ENCODE measurements at regions not wholly inside any gene's neighbourhood (a gene's known extent, or its start where the extent isn't known, plus 50 kb on each side); places are given as distances from the start of the nearest gene placed in this dataset.

DNA sequence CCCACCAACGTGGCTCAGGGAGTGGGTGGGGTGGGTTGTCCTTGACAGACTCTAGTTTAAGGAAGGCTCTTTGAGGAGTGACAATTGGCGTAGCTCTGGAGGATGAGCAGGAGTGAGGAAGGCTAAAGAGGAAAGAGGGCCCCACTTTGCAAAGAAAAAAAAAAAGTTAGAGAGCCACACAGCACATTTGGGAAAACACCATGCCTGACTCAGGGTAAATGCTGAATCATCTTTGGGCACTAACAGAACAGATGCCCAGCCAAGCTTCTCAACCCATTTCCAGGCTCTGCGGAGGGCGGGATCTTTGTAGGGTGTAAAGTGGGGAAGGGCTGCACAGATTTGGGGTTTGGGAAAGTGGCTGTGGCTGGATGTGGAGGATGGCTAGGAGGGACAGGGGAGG is 179.1 kb upstream of the RGMA start:
- H3K4me1 ChIP-seq (ENCODE audit: insufficient read depth, low read length, poor library complexity, severe bottlenecking) = no peaks in the 10 kb centered on the region
- H3K4me3 ChIP-seq (ENCODE audit: low read length, poor library complexity, severe bottlenecking) = no peak overlapping the region
- no peaks in the 10 kb centered on the region for H3F3A ChIP-seq (ENCODE audit: low read depth)
- H3K4me2 ChIP-seq (ENCODE audit: low read depth, low read length, poor library complexity, severe bottlenecking) = no peak overlapping the region
- no peak overlapping the region for H2AFZ ChIP-seq (ENCODE audit: low read length)
- H3K27me3 ChIP-seq (ENCODE audit: insufficient read depth, low read length, poor library complexity, severe bottlenecking) = no peaks in the 10 kb centered on the region
- no peaks in the 10 kb centered on the region for H3K36me3 ChIP-seq (ENCODE audit: insufficient read depth, low read length)
- no peak overlapping the region for H3K9ac ChIP-seq (ENCODE audit: low read depth, low read length, poor library complexity, severe bottlenecking)
- H3K9me2 ChIP-seq (replicated peaks; ENCODE audit: low read depth, low read length) = no peaks in the 10 kb centered on the region
- TF ChIP-seq CTCF (conservative IDR thresholded peaks at IDR 0.05; ENCODE audit: low read length) (no peak), EZH2phosphoT487 (IDR thresholded peaks at IDR 0.05; ENCODE audit: borderline replicate concordance) (no peak)
- no peaks in the 10 kb centered on the region for H3K9me3 ChIP-seq (ENCODE audit: insufficient read depth, low read depth, low read length)
- H4K20me1 ChIP-seq (ENCODE audit: insufficient read depth, low read length, poor library complexity, severe bottlenecking) = no peaks in the 10 kb centered on the region
- H3K79me2 ChIP-seq (ENCODE audit: insufficient read depth, low read length) = no peaks in the 10 kb centered on the region

GRCh38 chr15:93266291-93266690 is 177.3 kb upstream of the RGMA start:
- no peak overlapping the region for H2AFZ ChIP-seq (ENCODE audit: low read length)
- H3K4me3 ChIP-seq (ENCODE audit: low read length, poor library complexity, severe bottlenecking) = no peak overlapping the region
- TF ChIP-seq CTCF (conservative IDR thresholded peaks at IDR 0.05; ENCODE audit: low read length) (no peak), EZH2phosphoT487 (IDR thresholded peaks at IDR 0.05; ENCODE audit: borderline replicate concordance) (no peak)
- H3K4me2 ChIP-seq (ENCODE audit: low read depth, low read length, poor library complexity, severe bottlenecking) = no peak overlapping the region
- H3K9me3 ChIP-seq (ENCODE audit: insufficient read depth, low read depth, low read length) = no peaks in the 10 kb centered on the region
- no peaks in the 10 kb centered on the region for H3F3A ChIP-seq (ENCODE audit: low read depth)
- no peak overlapping the region for H3K9ac ChIP-seq (ENCODE audit: low read depth, low read length, poor library complexity, severe bottlenecking)
- H3K9me2 ChIP-seq (replicated peaks; ENCODE audit: low read depth, low read length) = no peaks in the 10 kb centered on the region
- H4K20me1 ChIP-seq (ENCODE audit: insufficient read depth, low read length, poor library complexity, severe bottlenecking) = no peaks in the 10 kb centered on the region
- H3K36me3 ChIP-seq (ENCODE audit: insufficient read depth, low read length) = no peaks in the 10 kb centered on the region
- H3K27me3 ChIP-seq (ENCODE audit: insufficient read depth, low read length, poor library complexity, severe bottlenecking) = no peaks in the 10 kb centered on the region
- H3K4me1 ChIP-seq (ENCODE audit: insufficient read depth, low read length, poor library complexity, severe bottlenecking) = peaks cover 7% of the 10 kb centered on the region
- H3K79me2 ChIP-seq (ENCODE audit: insufficient read depth, low read length) = no peaks in the 10 kb centered on the region

- no peaks in the 10 kb centered on the region for H3K36me3 ChIP-seq (ENCODE audit: insufficient read depth, low read length)
- H3K79me2 ChIP-seq (ENCODE audit: insufficient read depth, low read length) = no peaks in the 10 kb centered on the region
- H3K9ac ChIP-seq (ENCODE audit: low read depth, low read length, poor library complexity, severe bottlenecking) = no peak overlapping the region
- H3K9me2 ChIP-seq (replicated peaks; ENCODE audit: low read depth, low read length) = no peaks in the 10 kb centered on the region
- no peaks in the 10 kb centered on the region for H3K9me3 ChIP-seq (ENCODE audit: insufficient read depth, low read depth, low read length)
- TF ChIP-seq EZH2phosphoT487 (IDR thresholded peaks at IDR 0.05; ENCODE audit: borderline replicate concordance) (no peak), CTCF (conservative IDR thresholded peaks at IDR 0.05; ENCODE audit: low read length) (no peak)
- no peaks in the 10 kb centered on the region for H3F3A ChIP-seq (ENCODE audit: low read depth)
- no peak overlapping the region for H2AFZ ChIP-seq (ENCODE audit: low read length)
- no peak overlapping the region for H3K4me2 ChIP-seq (ENCODE audit: low read depth, low read length, poor library complexity, severe bottlenecking)
- H3K4me1 ChIP-seq (ENCODE audit: insufficient read depth, low read length, poor library complexity, severe bottlenecking) = peaks cover 7% of the 10 kb centered on the region
- H4K20me1 ChIP-seq (ENCODE audit: insufficient read depth, low read length, poor library complexity, severe bottlenecking) = no peaks in the 10 kb centered on the region
- no peak overlapping the region for H3K4me3 ChIP-seq (ENCODE audit: low read length, poor library complexity, severe bottlenecking)
- H3K27me3 ChIP-seq (ENCODE audit: insufficient read depth, low read length, poor library complexity, severe bottlenecking) = no peaks in the 10 kb centered on the region
Measured at GRCh38 chr15:93265111-93265556, 176.1 kb upstream of the RGMA start.

Measured in Loucy (cell line).